ENCODE measurements at regions not wholly inside any gene's neighbourhood (a gene's known extent, or its start where the extent isn't known, plus 50 kb on each side); places are given as distances from the start of the nearest gene placed in this dataset.

GRCh38 chr13:32925506-32925905, 90.7 kb upstream of the KL start:
- H3K9me3 ChIP-seq (replicated peaks in 1 of 2; ENCODE audit: control insufficient read depth in 1 of 2, insufficient read depth in 1 of 2, low read length in 2 of 2), result no peaks in the 10 kb centered on the region
- H4K20me1 ChIP-seq (ENCODE audit: insufficient read depth, low read length), result no peaks in the 10 kb centered on the region
- Mint-ChIP-seq H3K36me3 (no peaks in the 10 kb centered on the region), H3K4me3 (no peak overlapping the region), H3K9me3 (peaks cover 0 to 9% (median 4%) of the 10 kb centered on the region in 7 donors), H3K27me3 (ENCODE audit: low read depth in 3 of 3) (peaks cover 0 to 1% (median 0%) of the 10 kb centered on the region in 3 donors), H3K4me1 (no peaks in the 10 kb centered on the region), H3K27ac (no peak overlapping the region)
- H3K4me2 ChIP-seq (replicated peaks; ENCODE audit: extremely low read depth, low read length, poor library complexity, severe bottlenecking), result no peak overlapping the region
- no peaks in the 10 kb centered on the region for H3K79me2 ChIP-seq (ENCODE audit: insufficient read depth, low read length)
- no peaks in the 10 kb centered on the region for H3K36me3 ChIP-seq (replicated peaks in 1 of 2; ENCODE audit: control insufficient read depth in 1 of 2, insufficient read depth in 2 of 2, low read length in 2 of 2)
- no peak overlapping the region for H3K9ac ChIP-seq (ENCODE audit: insufficient read depth, low read length, poor library complexity, severe bottlenecking)
- intact Hi-C loops (cut with micrococcal nuclease), result no loop called here
- no peak for TF ChIP-seq CTCF (IDR thresholded peaks at IDR 0.05)
- no CpG with 5 or more reads among the region's 1 CpG for WGBS (ENCODE audit: insufficient coverage)
- no peaks in the 10 kb centered on the region for H3K27me3 ChIP-seq (ENCODE audit: control insufficient read depth in 2 of 2, insufficient read depth in 2 of 2, low read length in 2 of 2)
- no peak overlapping the region for H3K4me3 ChIP-seq (replicated peaks in 1 of 3; ENCODE audit: low read depth in 2 of 3, low read length in 3 of 3)
- H2AFZ ChIP-seq (ENCODE audit: insufficient read depth, low read depth, low read length, poor library complexity, severe bottlenecking), result no peak overlapping the region
- no peak overlapping the region for H3K27ac ChIP-seq (ENCODE audit: low read depth in 1 of 2, low read length in 2 of 2)
- no peak for DNase-seq
- no peaks in the 10 kb centered on the region for H3K4me1 ChIP-seq (ENCODE audit: control insufficient read depth in 1 of 2, insufficient read depth in 2 of 2, low read length in 2 of 2)

GRCh38 chr13:32932376-32932775, 83.8 kb upstream of the KL start:
- no peak overlapping the region for H2AFZ ChIP-seq (ENCODE audit: insufficient read depth, low read depth, low read length, poor library complexity, severe bottlenecking)
- no peak overlapping the region for H3K4me3 Mint-ChIP-seq
- H3K4me1 Mint-ChIP-seq, result no peaks in the 10 kb centered on the region
- H4K20me1 ChIP-seq (ENCODE audit: insufficient read depth, low read length), result no peaks in the 10 kb centered on the region
- peaks cover 0 to 2% (median 2%) of the 10 kb centered on the region in 3 donors for H3K27me3 Mint-ChIP-seq (ENCODE audit: low read depth in 3 of 3)
- no peaks in the 10 kb centered on the region for H3K27me3 ChIP-seq (ENCODE audit: control insufficient read depth in 2 of 2, insufficient read depth in 2 of 2, low read length in 2 of 2)
- H3K79me2 ChIP-seq (ENCODE audit: insufficient read depth, low read length), result no peaks in the 10 kb centered on the region
- H3K36me3 ChIP-seq (replicated peaks in 1 of 2; ENCODE audit: control insufficient read depth in 1 of 2, insufficient read depth in 2 of 2, low read length in 2 of 2), result no peaks in the 10 kb centered on the region
- no peak for TF ChIP-seq CTCF (IDR thresholded peaks at IDR 0.05)
- H3K27ac Mint-ChIP-seq, result no peak overlapping the region
- no peak for DNase-seq
- H3K9me3 Mint-ChIP-seq, result peaks cover 4 to 15% (median 10%) of the 10 kb centered on the region in 7 donors
- H3K9me3 ChIP-seq (replicated peaks in 1 of 2; ENCODE audit: control insufficient read depth in 1 of 2, insufficient read depth in 1 of 2, low read length in 2 of 2), result no peaks in the 10 kb centered on the region
- H3K27ac ChIP-seq (ENCODE audit: low read depth in 1 of 2, low read length in 2 of 2), result no peak overlapping the region
- H3K36me3 Mint-ChIP-seq, result no peaks in the 10 kb centered on the region
- H3K4me2 ChIP-seq (replicated peaks; ENCODE audit: extremely low read depth, low read length, poor library complexity, severe bottlenecking), result no peak overlapping the region
- H3K4me3 ChIP-seq (replicated peaks in 1 of 3; ENCODE audit: low read depth in 2 of 3, low read length in 3 of 3), result no peak overlapping the region
- intact Hi-C loops (cut with micrococcal nuclease), result no loop called here
- no CpG with 5 or more reads among the region's 2 CpGs for WGBS (ENCODE audit: insufficient coverage)
- H3K9ac ChIP-seq (ENCODE audit: insufficient read depth, low read length, poor library complexity, severe bottlenecking), result no peak overlapping the region
- H3K4me1 ChIP-seq (ENCODE audit: control insufficient read depth in 1 of 2, insufficient read depth in 2 of 2, low read length in 2 of 2), result no peaks in the 10 kb centered on the region

Data from CD14-positive monocyte (primary cell).